CD14-positive monocyte (primary cell): ENCODE measurements at regions not wholly inside any gene's neighbourhood (a gene's known extent, or its start where the extent isn't known, plus 50 kb on each side); places are given as distances from the start of the nearest gene placed in this dataset.

Source experiments
- DNase-seq, 3 donors: peaks; one replicate each; pipeline ENCODE4 v3.0.0-alpha.2; 2011 to 2022
- H2AFZ ChIP-seq: 2 replicates; pipeline ENCODE4 v1.6.0; 2012; ENCODE audit warnings: mild to moderate bottlenecking, low read depth, low read length, inconsistent platforms; ENCODE audit not compliant: insufficient read depth, poor library complexity, severe bottlenecking
- H3K27ac ChIP-seq, 2 donors: 1 replicate in 1 of 2; 2 replicates in 1 of 2; pipeline ENCODE4 v1.5.1; 2012 to 2013; ENCODE audit warnings: low read length in 2 of 2, control low read depth in 1 of 2, inconsistent platforms in 1 of 2, low read depth in 1 of 2, mild to moderate bottlenecking in 1 of 2
- H3K27me3 ChIP-seq, 2 donors: one replicate each; pipeline versions ENCODE4 v1.6.0 to v1.6.1; 2011 to 2013; ENCODE audit warnings: low read length in 2 of 2; ENCODE audit not compliant: control insufficient read depth in 2 of 2, insufficient read depth in 2 of 2
- H3K36me3 ChIP-seq, 2 donors: replicated peaks in 1 of 2; 1 replicate in 1 of 2; 2 replicates in 1 of 2; pipeline versions ENCODE4 v1.5.1 to v1.6.1; 2012 to 2013; ENCODE audit warnings: low read length in 2 of 2, control low read depth in 1 of 2, inconsistent platforms in 1 of 2, mild to moderate bottlenecking in 1 of 2; ENCODE audit not compliant: insufficient read depth in 2 of 2, control insufficient read depth in 1 of 2
- H3K4me1 ChIP-seq, 2 donors: 1 replicate in 1 of 2; 2 replicates in 1 of 2; pipeline versions ENCODE4 v1.5.1 to v1.6.1; 2012 to 2013; ENCODE audit warnings: low read length in 2 of 2, control low read depth in 1 of 2, inconsistent platforms in 1 of 2, mild to moderate bottlenecking in 1 of 2, moderate library complexity in 1 of 2; ENCODE audit not compliant: insufficient read depth in 2 of 2, control insufficient read depth in 1 of 2
- H3K4me2 ChIP-seq: replicated peaks from 2 replicates; pipeline ENCODE3; 2012; ENCODE audit warnings: low read length, moderate library complexity, mild to moderate bottlenecking; ENCODE audit not compliant: poor library complexity, severe bottlenecking; ENCODE audit errors: extremely low read depth
- H3K4me3 ChIP-seq, 3 experiments: fragments of 200-600 bp in 1 of 3; sonication (generic) in 1 of 3; replicated peaks in 1 of 3; 1 replicate in 2 of 3; 2 replicates in 1 of 3; pipeline ENCODE4 v1.5.1; 2011 to 2013; ENCODE audit warnings: low read length in 3 of 3, mild to moderate bottlenecking in 3 of 3, control low read depth in 2 of 3, low read depth in 2 of 3, inconsistent platforms in 1 of 3, moderate library complexity in 1 of 3
- H3K79me2 ChIP-seq: 2 replicates; pipeline ENCODE4 v1.6.0; 2012; ENCODE audit warnings: mild to moderate bottlenecking, control low read depth, inconsistent platforms, low read length, moderate library complexity; ENCODE audit not compliant: insufficient read depth
- H3K9ac ChIP-seq: 2 replicates; pipeline ENCODE4 v1.6.0; 2017; ENCODE audit warnings: low read length, mild to moderate bottlenecking; ENCODE audit not compliant: insufficient read depth, poor library complexity, severe bottlenecking
- H3K9me3 ChIP-seq, 2 donors: replicated peaks in 1 of 2; 1 replicate in 1 of 2; 2 replicates in 1 of 2; pipeline versions ENCODE4 v1.5.1 to v1.6.1; 2012 to 2013; ENCODE audit warnings: low read length in 2 of 2, control low read depth in 1 of 2; ENCODE audit not compliant: control insufficient read depth in 1 of 2, insufficient read depth in 1 of 2
- H4K20me1 ChIP-seq: 2 replicates; pipeline ENCODE4 v1.6.0; 2012; ENCODE audit warnings: mild to moderate bottlenecking, low read length, control low read depth, moderate library complexity; ENCODE audit not compliant: insufficient read depth
- H3K27ac Mint-ChIP-seq, 7 donors: one replicate each; pipeline ENCODE4 v1.8.0; 2020; ENCODE audit warnings: mild to moderate bottlenecking in 7 of 7, mixed read lengths in 7 of 7, moderate library complexity in 6 of 7, inconsistent platforms in 2 of 7
- H3K27me3 Mint-ChIP-seq, 3 donors: one replicate each; pipeline ENCODE4 v1.8.0; 2021 to 2022; ENCODE audit warnings: low read depth in 3 of 3, mild to moderate bottlenecking in 3 of 3, mixed read lengths in 3 of 3, moderate library complexity in 3 of 3, inconsistent platforms in 1 of 3
- H3K36me3 Mint-ChIP-seq, 2 donors: one replicate each; pipeline ENCODE4 v1.8.0; 2020; ENCODE audit warnings: mixed read lengths in 2 of 2, inconsistent platforms in 1 of 2, mild to moderate bottlenecking in 1 of 2
- H3K4me1 Mint-ChIP-seq: one replicate; pipeline ENCODE4 v1.8.0; 2020; ENCODE audit warnings: mild to moderate bottlenecking, mixed read lengths
- H3K4me3 Mint-ChIP-seq, 2 donors: one replicate each; pipeline ENCODE4 v1.8.0; 2020; ENCODE audit warnings: mild to moderate bottlenecking in 2 of 2, mixed read lengths in 2 of 2, moderate library complexity in 1 of 2
- H3K9me3 Mint-ChIP-seq, 7 donors: one replicate each; pipeline ENCODE4 v1.8.0; 2020 to 2022; ENCODE audit warnings: mixed read lengths in 7 of 7, mild to moderate bottlenecking in 6 of 7, moderate library complexity in 6 of 7, inconsistent platforms in 2 of 7
- WGBS: methylation state at CpG from one replicate; pipeline ENCODE4 v1.1.5; 2013; ENCODE audit warnings: missing lambda C conversion rate; ENCODE audit not compliant: insufficient coverage; 5-methylcytosine and 5-hydroxymethylcytosine counted together
- intact Hi-C, 2 donors: fragments of 100-400 bp; cut with micrococcal nuclease; formaldehyde crosslinking; loops; one replicate each; pipeline versions ENCODE4 v1.15.0 to v1.15.1; 2023
- TF ChIP-seq, protein P1 (sequence below): fragments of 200-600 bp; IDR thresholded peaks from one replicate; pipeline ENCODE4 v1.8.0; 2022; ENCODE audit warnings: antibody characterized with exemption, mild to moderate bottlenecking

DNA sequence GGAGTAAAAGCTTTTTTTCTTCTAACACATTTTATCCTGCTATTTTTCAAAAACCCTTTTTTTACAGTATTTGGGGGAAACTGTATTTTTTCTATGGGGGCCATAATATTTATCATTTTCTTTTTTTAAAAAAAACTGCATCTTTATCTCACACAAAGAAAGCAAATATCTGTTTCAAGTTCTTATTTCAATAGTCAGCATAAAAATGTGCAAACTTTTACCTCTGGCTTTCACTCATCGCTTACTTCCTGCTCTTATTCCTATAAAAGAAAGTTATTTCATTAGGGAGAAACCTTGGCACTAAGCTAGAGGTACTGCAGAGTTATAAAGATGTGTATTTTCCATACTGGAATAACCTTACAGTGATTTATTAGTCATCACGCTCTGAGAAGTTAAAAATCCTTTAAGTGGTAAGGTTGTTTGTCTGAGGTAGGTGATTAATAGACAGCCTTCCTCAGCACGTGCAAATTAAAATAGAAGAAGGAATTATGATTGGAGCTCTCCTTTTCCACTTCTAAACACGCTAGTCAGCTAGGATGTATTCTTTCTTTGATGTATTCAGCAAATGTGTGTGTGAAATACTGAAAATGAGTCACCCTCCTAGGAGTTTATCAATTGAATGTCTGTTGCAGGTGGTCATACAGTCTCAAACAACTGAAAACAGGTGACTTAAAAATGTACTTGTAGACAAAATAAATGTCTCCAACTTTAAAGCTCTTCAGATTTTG is 461.0 kb downstream of the GXYLT1 start:
- Mint-ChIP-seq H3K36me3 (no peaks in the 10 kb centered on the region), H3K27ac (no peak overlapping the region), H3K4me3 (no peak overlapping the region), H3K27me3 (peaks cover 0 to 3% (median 3%) of the 10 kb centered on the region in 3 donors), H3K9me3 (peaks cover 0 to 2% (median 0%) of the 10 kb centered on the region in 7 donors), H3K4me1 (no peaks in the 10 kb centered on the region)
- intact Hi-C loops, result no loop called here
- Histone ChIP-seq H3K27me3 (no peaks in the 10 kb centered on the region), H3K4me3 (no peak overlapping the region), H2AFZ (no peak overlapping the region), H3K36me3 (no peaks in the 10 kb centered on the region), H3K79me2 (no peaks in the 10 kb centered on the region), H3K9ac (no peak overlapping the region), H3K27ac (no peak overlapping the region), H3K9me3 (no peaks in the 10 kb centered on the region), H3K4me1 (no peaks in the 10 kb centered on the region), H3K4me2 (no peak overlapping the region), H4K20me1 (no peaks in the 10 kb centered on the region)
- WGBS, result no CpG with 5 or more reads among the region's 4 CpGs
- DNase-seq, result no peak
- TF ChIP-seq, protein P1, sequence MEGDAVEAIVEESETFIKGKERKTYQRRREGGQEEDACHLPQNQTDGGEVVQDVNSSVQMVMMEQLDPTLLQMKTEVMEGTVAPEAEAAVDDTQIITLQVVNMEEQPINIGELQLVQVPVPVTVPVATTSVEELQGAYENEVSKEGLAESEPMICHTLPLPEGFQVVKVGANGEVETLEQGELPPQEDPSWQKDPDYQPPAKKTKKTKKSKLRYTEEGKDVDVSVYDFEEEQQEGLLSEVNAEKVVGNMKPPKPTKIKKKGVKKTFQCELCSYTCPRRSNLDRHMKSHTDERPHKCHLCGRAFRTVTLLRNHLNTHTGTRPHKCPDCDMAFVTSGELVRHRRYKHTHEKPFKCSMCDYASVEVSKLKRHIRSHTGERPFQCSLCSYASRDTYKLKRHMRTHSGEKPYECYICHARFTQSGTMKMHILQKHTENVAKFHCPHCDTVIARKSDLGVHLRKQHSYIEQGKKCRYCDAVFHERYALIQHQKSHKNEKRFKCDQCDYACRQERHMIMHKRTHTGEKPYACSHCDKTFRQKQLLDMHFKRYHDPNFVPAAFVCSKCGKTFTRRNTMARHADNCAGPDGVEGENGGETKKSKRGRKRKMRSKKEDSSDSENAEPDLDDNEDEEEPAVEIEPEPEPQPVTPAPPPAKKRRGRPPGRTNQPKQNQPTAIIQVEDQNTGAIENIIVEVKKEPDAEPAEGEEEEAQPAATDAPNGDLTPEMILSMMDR, result no peak

DNA sequence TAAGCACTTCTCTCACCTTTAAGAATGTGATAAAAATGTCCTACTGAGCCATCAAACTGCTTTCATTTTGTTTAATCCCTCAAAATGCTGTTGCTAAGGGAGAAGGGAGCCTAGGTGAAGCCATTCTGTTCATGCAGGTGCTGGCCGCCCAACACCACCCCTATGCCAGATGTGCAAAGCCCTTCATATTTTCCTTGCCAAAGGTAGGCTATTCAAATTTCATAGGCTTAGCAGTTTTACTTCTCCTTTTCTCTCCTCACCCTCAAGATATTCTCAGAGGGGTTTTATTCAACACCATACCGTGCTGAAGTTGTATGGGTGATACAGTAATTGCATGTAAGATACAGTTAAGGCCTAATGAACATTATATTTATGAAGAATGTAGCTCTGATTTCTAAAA is 461.7 kb downstream of the GXYLT1 start:
- no peaks in the 10 kb centered on the region for H3K4me1 ChIP-seq
- no peaks in the 10 kb centered on the region for H3K36me3 ChIP-seq
- no peaks in the 10 kb centered on the region for H3K79me2 ChIP-seq
- H3K9me3 ChIP-seq, result no peaks in the 10 kb centered on the region
- H3K9me3 Mint-ChIP-seq, result peaks cover 0 to under 1% (median 0%) of the 10 kb centered on the region in 7 donors
- WGBS, result no CpG with 5 or more reads among the region's 2 CpGs
- no peaks in the 10 kb centered on the region for H3K4me1 Mint-ChIP-seq
- no peak overlapping the region for H2AFZ ChIP-seq
- peaks cover 0 to 3% (median 3%) of the 10 kb centered on the region in 3 donors for H3K27me3 Mint-ChIP-seq
- no peak overlapping the region for H3K27ac ChIP-seq
- intact Hi-C loops, result no loop called here
- H3K27me3 ChIP-seq, result no peaks in the 10 kb centered on the region
- no peak overlapping the region for H3K4me3 Mint-ChIP-seq
- H4K20me1 ChIP-seq, result no peaks in the 10 kb centered on the region
- H3K27ac Mint-ChIP-seq, result peak overlapping the region in 1 of 7 donors; percentile 55
- H3K9ac ChIP-seq, result no peak overlapping the region
- H3K4me2 ChIP-seq, result no peak overlapping the region
- DNase-seq, result no peak
- H3K4me3 ChIP-seq, result no peak overlapping the region
- H3K36me3 Mint-ChIP-seq, result no peaks in the 10 kb centered on the region
- TF ChIP-seq, protein P1, result no peak
